GM18511 (cell line): ENCODE measurements at regions not wholly inside any gene's neighbourhood (a gene's known extent, or its start where the extent isn't known, plus 50 kb on each side); places are given as distances from the start of the nearest gene placed in this dataset.
"Not testable (repeated sequence)": the region's sequence is repeated elsewhere in the genome, so short reads cannot be mapped to it uniquely, and the experiment has no call there.

Experiments
- ATAC-seq: cut with Tn5 transposase; IDR thresholded peaks from one replicate; pipeline ENCODE4 v1.9.1; 2021; ENCODE audit warnings: mild to moderate bottlenecking, moderate library complexity; ENCODE audit not compliant: unreplicated experiment

- ATAC-seq: no peak
These were observed 147.9 kb upstream of the FAM47A start for GRCh38 chrX:34279866-34280560.

GRCh38 chrX:34275699-34276098, 143.6 kb upstream of the FAM47A start:
- ATAC-seq: no peak

DNA sequence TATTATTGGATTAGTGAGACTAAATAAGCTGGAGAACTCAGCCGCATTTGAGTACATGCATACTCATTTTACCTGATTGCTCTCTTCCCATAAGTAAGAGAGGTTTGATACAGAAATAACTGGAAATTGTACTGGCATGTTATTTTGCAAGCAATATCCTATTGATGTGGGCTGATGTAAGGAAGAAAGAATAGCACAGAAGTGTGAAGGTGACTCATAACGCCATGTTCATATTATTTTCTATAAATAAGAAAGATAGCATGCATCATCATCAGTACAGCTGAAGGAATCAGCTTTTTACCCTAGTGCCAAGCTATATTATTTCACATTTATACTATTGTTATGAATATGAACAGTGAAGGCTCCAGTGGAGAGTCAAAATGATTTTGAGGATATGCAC, 138.3 kb upstream of the FAM47A start:
- ATAC-seq: no peak

DNA sequence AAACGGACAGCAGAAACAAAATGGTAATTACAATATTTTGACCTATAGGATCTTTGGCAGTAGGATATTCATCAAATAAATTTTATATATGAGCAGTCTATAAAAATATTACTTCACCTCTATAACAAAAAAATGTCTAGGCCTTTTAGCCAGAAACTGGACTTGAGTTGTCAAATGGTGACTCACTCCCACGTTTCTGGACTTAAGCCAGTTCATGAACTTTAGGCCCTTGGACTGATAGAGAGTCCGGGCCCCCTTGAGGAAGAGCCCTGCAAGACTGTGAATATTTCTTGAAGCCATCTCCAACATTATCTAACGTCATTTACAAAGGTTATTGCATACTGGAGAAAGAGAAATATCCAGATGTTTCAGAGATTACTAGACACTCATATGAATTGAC, 106.8 kb upstream of the FAM47A start:
- ATAC-seq: no peak

GRCh38 chrX:34230156-34230555, 98.0 kb upstream of the FAM47A start:
- ATAC-seq: not testable (repeated sequence)

DNA sequence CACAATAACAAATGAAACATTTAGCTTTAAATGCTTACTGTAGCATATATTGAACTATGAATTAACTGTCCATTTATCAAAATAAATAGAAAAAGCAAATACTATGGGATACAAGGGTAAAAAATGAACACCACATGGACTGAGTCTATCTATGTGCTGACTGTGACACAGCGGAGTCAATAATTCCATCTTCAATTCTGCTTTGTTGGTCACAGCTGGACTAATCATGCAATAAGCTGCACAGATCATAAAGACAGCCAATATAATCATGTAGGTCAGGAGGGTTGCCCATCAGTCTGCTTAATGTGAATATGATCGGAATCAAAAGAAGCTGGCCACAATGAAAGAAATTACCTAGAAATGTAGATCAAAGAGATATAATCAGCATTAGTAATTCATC, 95.7 kb upstream of the FAM47A start:
- ATAC-seq: no peak

DNA sequence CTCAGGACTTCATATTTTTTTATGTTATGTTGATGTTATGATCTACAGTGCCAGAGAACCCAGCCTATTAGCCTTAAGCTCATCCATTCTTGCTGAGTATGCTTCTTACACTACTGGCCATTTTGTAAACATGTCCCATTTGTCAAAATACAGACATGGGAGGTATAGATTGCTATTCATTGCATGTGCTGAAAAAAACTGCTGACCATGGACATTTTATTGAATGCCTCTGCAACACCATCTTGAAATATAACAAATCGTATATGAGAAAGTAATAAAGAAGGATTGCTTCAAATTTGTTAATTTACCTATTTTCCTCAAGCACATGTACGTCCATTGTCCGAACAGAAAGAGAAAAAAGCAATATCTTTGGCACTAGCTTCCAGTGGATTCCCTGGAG, 91.5 kb upstream of the FAM47A start:
- no peak for ATAC-seq

DNA sequence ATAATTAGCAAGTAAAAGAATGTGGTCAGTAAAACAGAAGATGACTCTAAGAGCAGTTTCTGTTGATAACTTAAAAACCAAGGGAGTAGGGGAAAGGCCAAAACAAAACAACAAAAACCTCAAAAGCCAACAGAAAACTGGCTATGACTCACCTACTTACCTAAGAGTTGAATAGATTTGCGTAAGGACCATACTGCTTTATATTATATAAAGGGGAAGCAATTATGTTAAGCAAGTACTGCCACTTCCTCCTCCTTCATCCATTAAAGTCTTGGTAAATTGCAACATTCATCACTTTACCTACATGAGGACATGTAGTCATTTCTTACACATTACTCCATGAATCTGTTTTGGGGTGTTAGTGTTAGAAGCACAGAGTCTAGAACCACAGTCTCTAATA, 85.9 kb upstream of the FAM47A start:
- no peak for ATAC-seq

DNA sequence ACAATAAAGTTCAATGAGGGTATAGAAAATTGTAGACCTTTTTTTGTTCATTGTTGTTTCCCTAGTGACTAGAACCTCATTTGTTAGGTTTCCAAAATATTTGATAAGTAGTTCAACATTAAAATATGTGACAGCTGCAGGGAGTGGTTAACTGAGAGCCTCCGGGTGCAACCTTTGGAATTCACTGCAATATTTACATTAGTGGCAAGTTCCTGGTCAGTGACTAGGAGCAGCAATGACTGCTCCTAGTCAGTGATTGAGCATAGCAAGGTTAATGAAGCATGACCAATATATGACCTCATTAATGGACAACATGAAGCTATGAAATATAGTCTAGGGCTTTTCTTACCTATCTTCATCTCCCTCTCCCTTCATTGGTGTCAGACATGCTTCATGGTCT, 65.8 kb upstream of the FAM47A start:
- ATAC-seq: no peak
